Putamen (tissue), 1 donor: ENCODE measurements at regions not wholly inside any gene's neighbourhood (a gene's known extent, or its start where the extent isn't known, plus 50 kb on each side); places are given as distances from the start of the nearest gene placed in this dataset.

Experiments used
- DNase-seq: peaks from one replicate; pipeline ENCODE4 v3.0.0-alpha.2; 2016; ENCODE audit warnings: low spot score

GRCh38 chr9:12539580-12539975 is 153.6 kb upstream of the TYRP1 start:
- no peak for DNase-seq

GRCh38 chr9:12544700-12545099 is 148.5 kb upstream of the TYRP1 start:
- DNase-seq = peak; percentile 11

GRCh38 chr9:12554636-12555035 is 138.5 kb upstream of the TYRP1 start:
- DNase-seq = no peak

GRCh38 chr9:12566404-12567090 is 126.6 kb upstream of the TYRP1 start:
- DNase-seq = no peak

GRCh38 chr9:12584656-12585522 is 108.3 kb upstream of the TYRP1 start:
- DNase-seq = no peak

- no peak for DNase-seq
Measured at GRCh38 chr9:12595400-12595799, 97.8 kb upstream of the TYRP1 start.

GRCh38 chr9:12604164-12604821 is 88.9 kb upstream of the TYRP1 start:
- DNase-seq = no peak

- no peak for DNase-seq
Measured at GRCh38 chr9:12612211-12612770, 80.9 kb upstream of the TYRP1 start.

GRCh38 chr9:12613071-12613470 is 80.1 kb upstream of the TYRP1 start:
- no peak for DNase-seq

GRCh38 chr9:12614488-12614887 is 78.7 kb upstream of the TYRP1 start:
- DNase-seq = no peak

- DNase-seq = no peak
Measured at GRCh38 chr9:12618956-12619355, 74.2 kb upstream of the TYRP1 start.

GRCh38 chr9:12625844-12626243 is 67.3 kb upstream of the TYRP1 start:
- no peak for DNase-seq

- DNase-seq = no peak
Measured at GRCh38 chr9:12627096-12627495, 66.1 kb upstream of the TYRP1 start.

GRCh38 chr9:12628546-12628945 is 64.6 kb upstream of the TYRP1 start:
- no peak for DNase-seq

- no peak for DNase-seq
Measured at GRCh38 chr9:12629067-12629466, 64.1 kb upstream of the TYRP1 start.

GRCh38 chr9:12631866-12632265 is 61.3 kb upstream of the TYRP1 start:
- no peak for DNase-seq

GRCh38 chr9:12633016-12633765 is 60.0 kb upstream of the TYRP1 start:
- no peak for DNase-seq

- peak; percentile 23 for DNase-seq
Measured at GRCh38 chr9:12640016-12640587, 53.1 kb upstream of the TYRP1 start.

- DNase-seq = no peak
Measured at GRCh38 chr9:12640866-12641636, 52.1 kb upstream of the TYRP1 start.
